ENCODE measurements at regions not wholly inside any gene's neighbourhood (a gene's known extent, or its start where the extent isn't known, plus 50 kb on each side); places are given as distances from the start of the nearest gene placed in this dataset.

DNA sequence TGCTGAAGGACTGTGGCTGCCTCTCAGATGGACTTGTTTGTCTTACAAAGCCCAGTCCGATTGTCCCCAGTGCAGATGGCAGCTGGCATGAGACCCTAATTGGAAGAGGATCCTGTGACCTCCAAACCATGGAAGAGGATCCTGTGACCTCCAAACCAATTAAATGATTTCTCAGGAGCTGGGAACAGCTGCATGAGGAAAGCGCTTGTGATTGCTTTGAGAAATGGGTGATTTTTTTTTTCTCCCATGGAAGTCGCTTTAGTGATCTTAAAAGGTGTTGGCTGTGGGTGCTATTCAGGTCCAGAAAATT lies 68.4 kb upstream of the LARS2 start:
- TF ChIP-seq POLR2A (IDR thresholded peaks at IDR 0.05; ENCODE audit: low read length) (no peak), GATA1 (IDR thresholded peaks at IDR 0.05; ENCODE audit: low read depth, low read length) (no peak)
